ENCODE measurements at regions not wholly inside any gene's neighbourhood (a gene's known extent, or its start where the extent isn't known, plus 50 kb on each side); places are given as distances from the start of the nearest gene placed in this dataset.
"Not testable (repeated sequence)": the region's sequence is repeated elsewhere in the genome, so short reads cannot be mapped to it uniquely, and the experiment has no call there.

GRCh38 chr10:28177944-28178637 is 124.8 kb downstream of the MPP7 start:
- H3K9me3 ChIP-seq: no peaks in the 10 kb centered on the region
- DNase-seq: peak in 1 of 2 donors; percentile 35
- TF ChIP-seq CTCF (IDR thresholded peaks at IDR 0.05): no peak
- TF ChIP-seq EP300 (IDR thresholded peaks at IDR 0.05): no peak
- TF ChIP-seq POLR2A (IDR thresholded peaks at IDR 0.05): no peak
- no peak for TF ChIP-seq POLR2AphosphoS5 (IDR thresholded peaks at IDR 0.05)
- intact Hi-C loops (cut with DNase I; ENCODE audit: low total_unique reads): loop anchor here (5.0 kb wide), 1 partner anchor 436 kb away; no protein-coding TSS in a partner anchor
- peak overlapping the region in 3 of 5 donors; percentile 47 to 73 (median 53) for H3K27ac ChIP-seq
- 63 to 84% (median 75%) methylated on average over 4 of the region's 4 CpGs for WGBS, 5 donors
- H3K4me1 ChIP-seq: peaks cover 0 to 25% (median 16%) of the 10 kb centered on the region in 4 donors
- H3K4me3 ChIP-seq: peak overlapping the region; percentile 6 to 24 (median 18)
- no peaks in the 10 kb centered on the region for H3K36me3 ChIP-seq
- no peaks in the 10 kb centered on the region for H3K27me3 ChIP-seq

GRCh38 chr10:28176498-28176897 is 126.4 kb downstream of the MPP7 start:
- not testable (repeated sequence) for DNase-seq, H3K9me3 ChIP-seq, H3K27me3 ChIP-seq, H3K4me3 ChIP-seq, H3K27ac ChIP-seq, H3K36me3 ChIP-seq
- intact Hi-C loops (cut with DNase I; ENCODE audit: low total_unique reads): loop anchor here (5.0 kb wide), 1 partner anchor 434 kb away; no protein-coding TSS in a partner anchor
- H3K4me1 ChIP-seq: peaks cover 0 to 31% (median 19%) of the 10 kb centered on the region in 4 donors
- 78 to 96% (median 94%) methylated on average over 4 of the region's 4 CpGs for WGBS, 5 donors

- Histone ChIP-seq H3K4me1 (peaks cover 0 to 13% (median 6%) of the 10 kb centered on the region in 4 donors), H3K36me3 (no peaks in the 10 kb centered on the region), H3K9me3 (no peaks in the 10 kb centered on the region), H3K27me3 (no peaks in the 10 kb centered on the region), H3K4me3 (no peak overlapping the region), H3K27ac (no peak overlapping the region)
- no peak for DNase-seq
- no peak for TF ChIP-seq POLR2A (IDR thresholded peaks at IDR 0.05)
- no peak for TF ChIP-seq POLR2AphosphoS5 (IDR thresholded peaks at IDR 0.05)
- no peak for TF ChIP-seq EP300 (IDR thresholded peaks at IDR 0.05)
- TF ChIP-seq CTCF (IDR thresholded peaks at IDR 0.05): no peak
- WGBS, 5 donors: 95 to 97% (median 97%) methylated on average over 8 of the region's 8 CpGs
- intact Hi-C loops (cut with DNase I; ENCODE audit: low total_unique reads): no loop called here
These were observed 130.6 kb downstream of the MPP7 start for GRCh38 chr10:28172223-28172610.

GRCh38 chr10:28171468-28172222 is 131.2 kb downstream of the MPP7 start:
- Histone ChIP-seq H3K9me3 (no peaks in the 10 kb centered on the region), H3K27ac (peak overlapping the region in 2 of 5 donors; percentile 11 to 66), H3K4me1 (peaks cover 0 to 13% (median 6%) of the 10 kb centered on the region in 4 donors), H3K27me3 (no peaks in the 10 kb centered on the region), H3K4me3 (no peak overlapping the region), H3K36me3 (no peaks in the 10 kb centered on the region)
- intact Hi-C loops (cut with DNase I; ENCODE audit: low total_unique reads): no loop called here
- DNase-seq: peak in 1 of 2 donors; percentile 55
- no peak for TF ChIP-seq EP300 (IDR thresholded peaks at IDR 0.05)
- no peak for TF ChIP-seq CTCF (IDR thresholded peaks at IDR 0.05)
- TF ChIP-seq POLR2A (IDR thresholded peaks at IDR 0.05): no peak
- peak in 2 of 3 donors; percentile 32 to 44 for TF ChIP-seq POLR2AphosphoS5 (IDR thresholded peaks at IDR 0.05)
- 50 to 59% (median 56%) methylated on average over 9 of the region's 9 CpGs for WGBS, 5 donors
